Hepatocyte (in vitro differentiated cells): ENCODE measurements at regions not wholly inside any gene's neighbourhood (a gene's known extent, or its start where the extent isn't known, plus 50 kb on each side); places are given as distances from the start of the nearest gene placed in this dataset.

Source experiments
- DNase-seq: peaks from one replicate; pipeline ENCODE4 v3.0.0-alpha.2; 2016; ENCODE audit warnings: low spot score
- H2AFZ ChIP-seq: fragments of 200-600 bp; sonication (generic); 2 replicates; pipeline ENCODE4 v1.6.0; 2016; ENCODE audit warnings: antibody characterized with exemption, mild to moderate bottlenecking
- H3K27ac ChIP-seq: fragments of 200-600 bp; sonication (generic); 2 replicates; pipeline ENCODE4 v1.5.1; 2016; ENCODE audit warnings: mild to moderate bottlenecking
- H3K27me3 ChIP-seq: fragments of 200-600 bp; sonication (generic); 2 replicates; pipeline ENCODE4 v1.6.1; 2016
- H3K36me3 ChIP-seq: fragments of 200-600 bp; sonication (generic); replicated peaks from 2 replicates; pipeline ENCODE4 v1.5.1; 2016; ENCODE audit warnings: low read depth; ENCODE audit not compliant: insufficient read depth
- H3K4me1 ChIP-seq: fragments of 200-600 bp; sonication (generic); 2 replicates; pipeline ENCODE4 v1.5.1; 2016; ENCODE audit warnings: mild to moderate bottlenecking, moderate library complexity; ENCODE audit not compliant: insufficient read depth
- H3K4me2 ChIP-seq: fragments of 200-600 bp; sonication (generic); 2 replicates; pipeline ENCODE4 v1.6.0; 2016
- H3K4me3 ChIP-seq: fragments of 200-600 bp; sonication (generic); 2 replicates; pipeline ENCODE4 v1.5.1; 2016; ENCODE audit warnings: mild to moderate bottlenecking
- H3K79me2 ChIP-seq: fragments of 200-600 bp; sonication (generic); 2 replicates; pipeline ENCODE4 v1.6.0; 2017; ENCODE audit warnings: mild to moderate bottlenecking
- H3K9me2 ChIP-seq: fragments of 200-600 bp; sonication (generic); replicated peaks from 2 replicates; pipeline ENCODE4 v1.6.0; 2017; ENCODE audit warnings: mild to moderate bottlenecking; ENCODE audit not compliant: insufficient read depth
- H3K9me3 ChIP-seq: fragments of 200-600 bp; sonication (generic); 2 replicates; pipeline ENCODE4 v1.5.1; 2016; ENCODE audit warnings: low read depth, mild to moderate bottlenecking
- H4K20me1 ChIP-seq: fragments of 200-600 bp; sonication (generic); 2 replicates; pipeline ENCODE4 v1.6.0; 2016; ENCODE audit warnings: mild to moderate bottlenecking; ENCODE audit not compliant: insufficient read depth, poor library complexity, severe bottlenecking
- CTCF ChIP-seq: fragments of 200-600 bp; sonication (generic); IDR thresholded peaks from 2 replicates; pipeline ENCODE4 v1.5.1; 2016; ENCODE audit warnings: antibody characterized with exemption, mild to moderate bottlenecking; ENCODE audit not compliant: poor library complexity
- EZH2 ChIP-seq: fragments of 200-600 bp; sonication (generic); IDR thresholded peaks from 2 replicates; pipeline ENCODE4 v1.6.1; 2016; ENCODE audit warnings: antibody characterized with exemption, mild to moderate bottlenecking, borderline replicate concordance
- EZH2phosphoT487 ChIP-seq: fragments of 200-600 bp; sonication (generic); IDR thresholded peaks from one replicate; pipeline ENCODE4 v1.6.1; 2018; ENCODE audit warnings: antibody characterized with exemption, mild to moderate bottlenecking, low read depth, moderate library complexity; ENCODE audit not compliant: unreplicated experiment, severe bottlenecking
- WGBS: methylation state at CpG from one replicate; pipeline ENCODE4 v1.1.6; 2016; ENCODE audit warnings: low lambda C conversion rate; ENCODE audit errors: missing lambda C conversion rate; 5-methylcytosine and 5-hydroxymethylcytosine counted together

- no peak for TF ChIP-seq EZH2phosphoT487
- no peak for TF ChIP-seq EZH2
- TF ChIP-seq CTCF, result no peak
- no peaks in the 10 kb centered on the region for H3K9me3 ChIP-seq
- no peak for DNase-seq
- H4K20me1 ChIP-seq, result no peaks in the 10 kb centered on the region
- H3K27ac ChIP-seq, result no peak overlapping the region
- no peaks in the 10 kb centered on the region for H3K36me3 ChIP-seq
- H3K27me3 ChIP-seq, result peaks cover 5% of the 10 kb centered on the region
- no peak overlapping the region for H3K4me3 ChIP-seq
- no peak overlapping the region for H3K4me2 ChIP-seq
- H3K4me1 ChIP-seq, result no peaks in the 10 kb centered on the region
- no peaks in the 10 kb centered on the region for H3K9me2 ChIP-seq
- H2AFZ ChIP-seq, result no peak overlapping the region
- H3K79me2 ChIP-seq, result no peaks in the 10 kb centered on the region
- WGBS, result 64% methylated on average over 1 of the region's 1 CpG
These were observed 192.7 kb upstream of the PMEPA1 start for GRCh38 chr20:57902473-57902872.

GRCh38 chr20:57901526-57901925 lies 191.7 kb upstream of the PMEPA1 start:
- H3K27me3 ChIP-seq, result peaks cover 5% of the 10 kb centered on the region
- DNase-seq, result no peak
- TF ChIP-seq CTCF (no peak), EZH2 (no peak), EZH2phosphoT487 (no peak)
- no peaks in the 10 kb centered on the region for H3K4me1 ChIP-seq
- H3K4me2 ChIP-seq, result no peak overlapping the region
- H3K9me3 ChIP-seq, result no peaks in the 10 kb centered on the region
- 91% methylated on average over 4 of the region's 4 CpGs for WGBS
- no peaks in the 10 kb centered on the region for H3K9me2 ChIP-seq
- H3K27ac ChIP-seq, result no peak overlapping the region
- H2AFZ ChIP-seq, result no peak overlapping the region
- no peaks in the 10 kb centered on the region for H4K20me1 ChIP-seq
- no peaks in the 10 kb centered on the region for H3K79me2 ChIP-seq
- H3K36me3 ChIP-seq, result no peaks in the 10 kb centered on the region
- H3K4me3 ChIP-seq, result no peak overlapping the region

GRCh38 chr20:57900226-57900905 lies 190.6 kb upstream of the PMEPA1 start:
- TF ChIP-seq EZH2phosphoT487, result no peak
- no peak for TF ChIP-seq CTCF
- TF ChIP-seq EZH2, result no peak
- H3K9me2 ChIP-seq, result no peaks in the 10 kb centered on the region
- no peaks in the 10 kb centered on the region for H3K36me3 ChIP-seq
- H3K79me2 ChIP-seq, result no peaks in the 10 kb centered on the region
- no peak for DNase-seq
- no peak overlapping the region for H3K27ac ChIP-seq
- H3K4me1 ChIP-seq, result no peaks in the 10 kb centered on the region
- no peaks in the 10 kb centered on the region for H4K20me1 ChIP-seq
- peaks cover 5% of the 10 kb centered on the region for H3K27me3 ChIP-seq
- no peaks in the 10 kb centered on the region for H3K9me3 ChIP-seq
- no peak overlapping the region for H3K4me2 ChIP-seq
- H3K4me3 ChIP-seq, result no peak overlapping the region
- 70% methylated on average over 9 of the region's 9 CpGs for WGBS
- H2AFZ ChIP-seq, result no peak overlapping the region

- Histone ChIP-seq H3K4me3 (no peak overlapping the region), H3K27me3 (peaks cover 5% of the 10 kb centered on the region), H3K36me3 (no peaks in the 10 kb centered on the region), H3K4me2 (no peak overlapping the region), H4K20me1 (no peaks in the 10 kb centered on the region), H3K4me1 (no peaks in the 10 kb centered on the region), H3K9me3 (no peaks in the 10 kb centered on the region), H3K9me2 (no peaks in the 10 kb centered on the region), H2AFZ (no peak overlapping the region), H3K79me2 (no peaks in the 10 kb centered on the region), H3K27ac (no peak overlapping the region)
- no peak for DNase-seq
- WGBS, result 77% methylated on average over 7 of the region's 7 CpGs
- no peak for TF ChIP-seq EZH2
- TF ChIP-seq EZH2phosphoT487, result no peak
- no peak for TF ChIP-seq CTCF
These were observed 189.7 kb upstream of the PMEPA1 start for GRCh38 chr20:57899554-57899953.
